DMS79 treated with DMSO at 0.1 percent for 48 hours (cell line): ENCODE measurements at regions not wholly inside any gene's neighbourhood (a gene's known extent, or its start where the extent isn't known, plus 50 kb on each side); places are given as distances from the start of the nearest gene placed in this dataset.
A peak's percentile ranks its signal among the peaks of the same experiment; 100 is the strongest.
"Not testable (repeated sequence)": the region's sequence is repeated elsewhere in the genome, so short reads cannot be mapped to it uniquely, and the experiment has no call there.

Experiments
- DNase-seq: peaks from one replicate; lab custom pipeline; 2025; lab: John Stamatoyannopoulos, UW

- no peak for DNase-seq
These were observed 65.3 kb upstream of the PTGDR start for GRCh38 chr14:52202151-52202550.

- no peak for DNase-seq
These were observed 77.1 kb upstream of the PTGDR start for GRCh38 chr14:52190337-52190931.

GRCh38 chr14:52189325-52189724 lies 78.2 kb upstream of the PTGDR start:
- no peak for DNase-seq

DNA sequence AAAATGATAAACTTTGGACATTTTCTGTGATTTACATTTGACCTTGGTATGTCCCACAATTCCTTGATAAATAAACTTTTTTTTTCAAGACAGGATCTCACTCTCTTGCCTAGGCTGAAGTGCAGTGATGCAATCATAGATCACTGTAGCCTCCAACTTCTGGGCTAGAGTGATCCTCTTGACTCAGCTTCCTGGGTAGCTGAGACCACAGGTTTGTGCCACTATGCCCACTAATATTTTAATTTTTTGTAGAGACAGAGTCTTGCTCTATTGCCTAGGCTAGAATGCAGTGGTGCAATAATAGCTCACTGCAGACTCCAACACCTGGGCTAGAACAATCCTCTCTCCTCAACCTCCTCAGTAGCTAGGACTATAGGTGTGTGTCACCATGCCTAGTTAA lies 79.1 kb upstream of the PTGDR start:
- DNase-seq = no peak

- no peak for DNase-seq
These were observed 82.3 kb upstream of the PTGDR start for GRCh38 chr14:52185178-52185577.

DNA sequence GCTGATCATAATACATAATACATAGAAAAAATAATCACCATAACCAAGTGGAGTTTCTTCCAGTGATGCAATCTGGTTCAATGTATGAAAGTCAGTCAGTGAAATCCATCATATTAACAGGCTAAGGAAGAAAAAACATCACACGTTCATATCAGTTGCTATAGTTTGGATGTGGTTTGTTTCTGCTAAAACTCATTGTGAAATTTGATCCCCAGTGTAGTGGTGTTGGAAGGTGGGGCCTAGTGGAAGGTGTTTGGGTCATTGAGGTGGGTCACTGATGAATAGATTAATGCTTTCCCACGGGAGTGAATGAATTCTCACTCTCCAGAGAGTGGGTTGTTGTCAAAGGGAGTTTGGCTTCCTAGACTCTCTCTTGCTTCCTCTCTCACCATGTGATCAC lies 84.6 kb upstream of the PTGDR start:
- DNase-seq = no peak

DNA sequence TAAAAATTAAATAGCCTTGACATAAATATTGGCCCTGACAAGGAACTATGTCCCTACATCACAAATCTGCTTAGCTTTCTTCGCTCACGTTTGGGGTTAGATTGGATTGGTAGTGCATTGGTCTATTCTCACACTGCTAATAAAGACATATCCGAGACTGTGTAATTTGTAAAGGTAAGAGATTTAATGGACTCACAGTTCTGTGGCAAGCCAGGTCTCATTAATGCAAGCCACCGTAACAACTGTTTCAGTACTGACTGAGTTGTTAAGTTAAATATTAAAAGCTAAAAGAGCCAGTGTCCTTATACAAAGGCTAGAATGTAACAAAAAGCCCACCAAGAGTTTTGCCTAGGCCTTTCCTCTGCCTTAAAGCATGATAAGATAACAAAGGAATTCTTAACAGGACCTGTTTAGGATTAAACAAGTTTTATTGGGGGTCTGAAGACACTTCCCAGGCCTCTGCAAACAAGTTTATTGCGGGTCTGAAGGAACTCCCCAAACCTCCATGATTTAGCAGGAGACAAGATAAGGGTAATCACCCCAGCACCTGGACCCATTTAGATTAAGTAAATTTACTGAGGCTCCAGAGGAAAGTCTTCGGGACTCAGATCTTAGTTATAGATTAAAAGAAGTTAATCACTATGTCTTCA lies 88.2 kb upstream of the PTGDR start:
- no peak for DNase-seq

- no peak for DNase-seq
These were observed 91.5 kb upstream of the PTGDR start for GRCh38 chr14:52175982-52176502.

DNA sequence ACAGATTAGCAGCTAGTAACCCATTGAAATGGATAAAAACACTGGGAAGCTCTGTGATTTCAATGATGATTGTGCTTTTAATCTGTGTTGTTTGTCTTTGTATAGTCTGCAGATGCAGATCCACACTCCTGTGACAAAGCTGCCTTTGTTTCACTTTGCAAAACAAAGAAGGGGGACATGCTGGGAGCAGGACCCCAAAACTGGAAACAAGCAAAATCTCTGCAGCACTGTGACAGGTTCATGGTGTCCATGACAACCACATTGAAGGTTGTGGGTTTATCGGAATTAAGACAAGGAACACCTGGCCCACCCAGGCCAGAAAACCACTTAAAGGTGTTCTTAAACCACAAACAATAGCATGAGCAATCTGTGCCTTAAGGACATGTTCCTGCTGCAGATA lies 95.6 kb upstream of the PTGDR start:
- not testable (repeated sequence) for DNase-seq

- DNase-seq = no peak
These were observed 98.0 kb upstream of the NID2 start for GRCh38 chr14:52166822-52167221.

- DNase-seq = no peak
These were observed 86.9 kb upstream of the NID2 start for GRCh38 chr14:52155651-52156213.

DNA sequence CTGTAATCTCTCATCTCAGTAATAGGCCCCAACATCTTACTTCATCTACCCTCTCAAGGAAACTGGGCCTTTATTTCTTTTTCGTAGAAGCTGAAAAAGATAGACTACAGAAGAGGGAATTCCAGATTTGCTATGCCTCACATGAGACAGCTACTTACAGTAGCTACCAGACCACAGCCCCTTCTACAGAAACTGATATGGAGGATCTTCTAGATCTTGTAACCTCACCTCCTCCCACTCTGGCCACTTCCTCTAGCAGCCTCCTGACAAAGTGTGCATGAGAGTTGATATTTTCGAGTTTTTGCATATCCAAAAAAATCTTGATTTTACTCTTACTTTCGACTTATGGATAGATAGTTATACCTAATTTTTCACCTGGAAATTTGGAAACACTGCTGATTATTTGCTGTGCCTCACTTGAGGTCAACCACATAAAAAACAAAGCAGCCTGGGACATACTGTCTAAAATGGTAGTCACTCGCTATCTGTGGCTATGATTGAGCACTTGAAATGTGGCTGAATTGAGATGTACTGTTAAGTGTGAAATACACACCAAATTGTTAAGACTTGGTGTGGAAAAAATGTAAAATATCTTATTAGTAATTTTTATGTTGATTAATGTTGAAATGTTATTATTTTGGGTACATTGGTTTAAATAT lies 86.3 kb upstream of the NID2 start:
- DNase-seq = no peak

DNA sequence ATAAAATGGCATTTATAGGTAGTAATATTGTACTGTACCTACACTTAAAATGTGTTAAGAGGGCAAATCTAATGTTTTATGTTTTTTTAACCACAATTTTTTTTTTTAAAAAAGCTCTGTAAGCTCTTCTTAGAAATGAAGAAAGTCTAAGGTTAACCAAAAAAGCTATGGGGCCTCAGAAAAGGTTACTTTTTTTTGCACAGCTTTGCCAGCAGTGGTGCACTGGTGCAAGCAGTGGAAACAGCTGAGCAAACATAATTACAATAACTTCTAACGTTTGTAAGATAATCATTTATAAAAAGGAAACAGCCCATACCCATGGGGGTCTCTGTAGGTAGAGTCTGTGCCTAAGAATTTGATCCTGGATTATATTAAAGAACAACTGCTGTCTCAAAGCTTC lies 85.1 kb upstream of the NID2 start:
- DNase-seq = no peak

DNA sequence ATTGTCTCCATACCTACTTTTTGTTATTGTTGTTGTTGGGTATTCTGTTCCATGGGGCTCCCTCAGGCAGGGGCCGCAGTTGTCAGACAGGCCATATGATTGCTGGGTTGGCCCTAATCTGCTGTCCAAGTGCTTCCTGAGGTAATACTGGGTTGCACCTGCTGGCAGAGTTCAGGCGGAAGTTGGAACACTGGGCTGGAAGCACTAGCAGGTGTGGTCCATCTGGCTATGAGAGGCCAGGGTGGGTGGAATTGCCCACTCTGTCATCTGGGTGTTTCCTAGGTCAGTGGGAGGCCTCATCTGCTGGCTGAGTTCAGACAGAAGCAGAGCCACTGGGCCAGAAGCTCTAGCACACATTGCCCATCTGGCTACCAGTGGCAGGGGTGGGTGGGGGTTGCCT lies 81.3 kb upstream of the NID2 start:
- no peak for DNase-seq

DNA sequence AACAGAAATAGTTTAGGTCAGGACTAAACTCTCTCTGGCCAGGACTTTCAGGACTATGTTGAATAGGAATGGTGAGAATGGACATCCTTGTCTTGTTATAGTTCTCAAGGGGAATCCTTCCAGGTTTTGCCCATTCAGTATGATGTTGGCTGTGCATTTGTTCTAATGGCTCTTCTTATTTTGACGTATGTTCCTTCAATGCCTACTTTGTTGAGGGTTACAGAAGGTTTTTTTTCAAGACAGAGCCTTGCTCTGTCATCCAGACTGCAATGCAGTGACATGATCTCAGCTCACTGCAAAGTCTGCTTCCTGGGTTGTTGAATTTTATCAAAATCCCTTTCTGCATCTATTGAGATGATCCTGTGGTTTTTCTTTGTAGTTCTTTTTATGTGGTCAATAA lies 79.5 kb upstream of the NID2 start:
- no peak for DNase-seq

- DNase-seq = no peak
These were observed 77.6 kb upstream of the NID2 start for GRCh38 chr14:52146504-52146903.

- DNase-seq = not testable (repeated sequence)
These were observed 75.2 kb upstream of the NID2 start for GRCh38 chr14:52144099-52144498.

DNA sequence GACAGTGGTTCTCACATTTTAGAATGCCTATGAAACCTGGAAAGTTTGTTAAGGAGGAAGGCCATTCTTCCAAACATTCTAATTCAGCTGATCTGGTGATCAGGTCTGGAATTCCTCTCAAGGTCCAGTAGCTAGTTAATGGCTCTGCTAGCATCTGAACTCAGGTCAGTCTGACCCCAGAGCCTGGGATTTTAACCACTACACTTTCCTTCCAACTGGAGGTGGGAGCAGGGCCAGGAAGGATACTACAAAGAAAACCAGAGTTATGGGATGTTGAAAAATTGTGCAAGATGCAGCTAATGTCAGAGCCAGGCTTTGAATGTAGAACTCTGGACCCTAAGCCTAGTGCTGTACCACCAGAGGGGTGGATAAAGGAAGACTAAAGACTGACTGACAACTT lies 73.6 kb upstream of the NID2 start:
- no peak for DNase-seq

- peak; percentile 99 for DNase-seq
These were observed 62.9 kb upstream of the NID2 start for GRCh38 chr14:52131640-52132320.

DNA sequence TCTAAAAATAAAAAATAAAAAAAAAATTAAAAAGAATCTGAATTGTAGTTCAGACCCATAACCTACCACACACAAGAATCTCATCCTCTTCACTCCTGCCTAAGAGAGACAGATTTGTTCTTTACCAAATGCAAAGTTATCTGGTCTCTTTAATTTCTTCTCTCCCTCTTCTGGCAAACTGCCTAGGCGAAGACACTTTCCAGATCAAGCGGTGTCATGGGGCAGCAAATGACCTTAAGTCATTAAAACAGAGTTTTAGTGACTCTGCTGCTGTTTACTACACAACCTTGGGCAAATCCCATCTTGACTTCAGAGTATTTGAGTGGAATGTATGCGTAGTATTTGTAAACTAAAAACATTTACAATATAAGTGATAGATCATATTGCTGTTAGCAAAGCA lies 60.9 kb upstream of the NID2 start:
- DNase-seq = no peak

DNA sequence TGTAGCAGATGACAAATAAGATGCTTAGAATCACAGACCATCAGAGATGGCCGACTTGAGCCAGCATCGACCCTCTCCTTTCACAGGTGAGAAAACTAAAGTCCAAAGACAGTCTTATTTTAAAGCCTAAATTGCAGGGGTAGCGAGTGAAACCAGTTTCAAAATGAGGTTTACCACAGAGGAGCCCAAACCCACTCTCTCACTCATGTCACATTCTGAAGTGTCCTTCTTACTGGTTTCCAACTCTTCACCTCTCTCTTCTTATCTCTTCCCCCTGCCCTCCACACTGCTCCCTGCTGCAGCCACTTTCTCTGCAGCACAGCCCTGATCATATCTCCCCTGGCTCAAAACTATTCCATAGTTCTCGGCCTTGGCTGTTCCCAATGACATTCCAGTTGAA lies 57.0 kb upstream of the NID2 start:
- DNase-seq = no peak
